ELF-1 (cell line): ENCODE measurements at regions not wholly inside any gene's neighbourhood (a gene's known extent, or its start where the extent isn't known, plus 50 kb on each side); places are given as distances from the start of the nearest gene placed in this dataset.
A peak's percentile ranks its signal among the peaks of the same experiment; 100 is the strongest.

Experiments used
- DNase-seq: peaks from one replicate; pipeline ENCODE4 v3.0.0-alpha.2; 2016; ENCODE audit warnings: low read depth, low spot score

GRCh38 chr1:217003355-217003754 is 280.1 kb upstream of the ESRRG start:
- DNase-seq, result no peak

GRCh38 chr1:216997831-216998230 is 274.6 kb upstream of the ESRRG start:
- no peak for DNase-seq

GRCh38 chr1:216997069-216997468 is 273.8 kb upstream of the ESRRG start:
- DNase-seq, result no peak

GRCh38 chr1:216984536-216984935 is 261.3 kb upstream of the ESRRG start:
- no peak for DNase-seq

- DNase-seq, result no peak
These were observed 260.6 kb upstream of the ESRRG start for GRCh38 chr1:216983823-216984222.

- DNase-seq, result no peak
These were observed 238.3 kb upstream of the ESRRG start for GRCh38 chr1:216961516-216961915.

GRCh38 chr1:216960716-216961115 is 237.5 kb upstream of the ESRRG start:
- DNase-seq, result no peak

GRCh38 chr1:216958569-216958968 is 235.3 kb upstream of the ESRRG start:
- DNase-seq, result no peak

- DNase-seq, result no peak
These were observed 230.3 kb upstream of the ESRRG start for GRCh38 chr1:216953495-216953894.

GRCh38 chr1:216952864-216953263 is 229.6 kb upstream of the ESRRG start:
- DNase-seq, result no peak

- DNase-seq, result no peak
These were observed 222.4 kb upstream of the ESRRG start for GRCh38 chr1:216945538-216946080.

GRCh38 chr1:216944864-216945510 is 221.8 kb upstream of the ESRRG start:
- no peak for DNase-seq

- DNase-seq, result no peak
These were observed 214.3 kb upstream of the ESRRG start for GRCh38 chr1:216937491-216937890.

GRCh38 chr1:216936779-216937178 is 213.6 kb upstream of the ESRRG start:
- no peak for DNase-seq

- no peak for DNase-seq
These were observed 212.7 kb upstream of the ESRRG start for GRCh38 chr1:216935901-216936300.

GRCh38 chr1:216932424-216932823 is 209.2 kb upstream of the ESRRG start:
- DNase-seq, result peak; percentile 52

- no peak for DNase-seq
These were observed 206.8 kb upstream of the ESRRG start for GRCh38 chr1:216929870-216930582.

GRCh38 chr1:216927633-216928032 is 204.4 kb upstream of the ESRRG start:
- DNase-seq, result no peak

- DNase-seq, result peak; percentile 89
These were observed 203.7 kb upstream of the ESRRG start for GRCh38 chr1:216926720-216927510.

- peak; percentile 60 for DNase-seq
These were observed 202.9 kb upstream of the ESRRG start for GRCh38 chr1:216925962-216926625.

GRCh38 chr1:216924732-216925131 is 201.5 kb upstream of the ESRRG start:
- DNase-seq, result no peak

- DNase-seq, result peak; percentile 12
These were observed 200.4 kb upstream of the ESRRG start for GRCh38 chr1:216923601-216924000.
